ENCODE measurements at regions not wholly inside any gene's neighbourhood (a gene's known extent, or its start where the extent isn't known, plus 50 kb on each side); places are given as distances from the start of the nearest gene placed in this dataset.

DNA sequence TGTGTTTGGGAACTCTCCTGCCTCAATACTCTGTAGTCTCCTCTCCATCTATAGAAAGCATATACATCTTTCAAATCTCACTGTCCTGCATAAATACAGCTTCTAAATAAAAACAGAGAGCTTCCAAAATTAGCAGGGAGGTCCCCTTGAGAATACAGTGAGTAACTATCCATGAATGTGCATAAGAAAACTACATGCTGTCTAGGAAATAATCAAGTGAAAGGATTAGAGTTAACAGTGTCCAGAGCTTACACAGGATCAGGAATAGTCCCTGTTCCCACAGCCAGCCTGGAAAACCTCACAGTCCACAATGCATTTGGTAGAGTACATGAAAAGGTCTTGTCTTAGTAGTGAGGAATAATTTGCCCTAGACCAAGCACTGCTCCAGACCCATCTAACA, 123.0 kb upstream of the POU3F2 start:
- DNase-seq (ENCODE audit: low spot score in 2 of 2) = no peak
- TF ChIP-seq, protein P1, sequence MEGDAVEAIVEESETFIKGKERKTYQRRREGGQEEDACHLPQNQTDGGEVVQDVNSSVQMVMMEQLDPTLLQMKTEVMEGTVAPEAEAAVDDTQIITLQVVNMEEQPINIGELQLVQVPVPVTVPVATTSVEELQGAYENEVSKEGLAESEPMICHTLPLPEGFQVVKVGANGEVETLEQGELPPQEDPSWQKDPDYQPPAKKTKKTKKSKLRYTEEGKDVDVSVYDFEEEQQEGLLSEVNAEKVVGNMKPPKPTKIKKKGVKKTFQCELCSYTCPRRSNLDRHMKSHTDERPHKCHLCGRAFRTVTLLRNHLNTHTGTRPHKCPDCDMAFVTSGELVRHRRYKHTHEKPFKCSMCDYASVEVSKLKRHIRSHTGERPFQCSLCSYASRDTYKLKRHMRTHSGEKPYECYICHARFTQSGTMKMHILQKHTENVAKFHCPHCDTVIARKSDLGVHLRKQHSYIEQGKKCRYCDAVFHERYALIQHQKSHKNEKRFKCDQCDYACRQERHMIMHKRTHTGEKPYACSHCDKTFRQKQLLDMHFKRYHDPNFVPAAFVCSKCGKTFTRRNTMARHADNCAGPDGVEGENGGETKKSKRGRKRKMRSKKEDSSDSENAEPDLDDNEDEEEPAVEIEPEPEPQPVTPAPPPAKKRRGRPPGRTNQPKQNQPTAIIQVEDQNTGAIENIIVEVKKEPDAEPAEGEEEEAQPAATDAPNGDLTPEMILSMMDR (IDR thresholded peaks at IDR 0.05) = no peak
- H3K27me3 ChIP-seq = no peaks in the 10 kb centered on the region
- H3K4me3 ChIP-seq = no peak overlapping the region
- H3K36me3 ChIP-seq = no peaks in the 10 kb centered on the region
- H3K27ac ChIP-seq = no peak overlapping the region
- no peaks in the 10 kb centered on the region for H3K4me1 ChIP-seq
- H3K9me3 ChIP-seq = no peaks in the 10 kb centered on the region
- intact Hi-C loops (cut with DNase I) = no loop called here

DNA sequence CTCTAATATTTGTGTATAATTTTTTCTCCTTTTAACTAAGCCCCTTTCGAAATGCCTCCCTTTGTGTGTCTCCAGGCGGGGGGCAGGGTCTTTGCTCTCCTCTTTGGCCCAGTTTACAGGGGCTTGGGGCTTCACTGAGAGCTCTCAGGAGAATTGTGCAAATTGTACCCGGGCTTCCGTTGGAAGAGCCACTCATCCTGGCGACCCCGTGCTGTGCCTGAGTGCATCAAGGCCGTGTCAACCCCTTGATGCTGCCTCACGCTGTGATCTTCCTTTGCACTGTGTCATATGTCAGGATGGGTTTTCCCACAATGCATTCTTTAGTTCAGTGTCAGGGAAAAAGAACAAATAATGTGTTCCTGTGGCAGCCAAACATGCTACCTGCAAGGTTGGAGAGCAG, 118.0 kb upstream of the POU3F2 start:
- Histone ChIP-seq H3K36me3 (no peaks in the 10 kb centered on the region), H3K27ac (no peak overlapping the region), H3K4me1 (no peaks in the 10 kb centered on the region), H3K9me3 (no peaks in the 10 kb centered on the region), H3K4me3 (no peak overlapping the region), H3K27me3 (no peaks in the 10 kb centered on the region)
- TF ChIP-seq, protein P1 (IDR thresholded peaks at IDR 0.05) = no peak
- no peak for DNase-seq (ENCODE audit: low spot score in 2 of 2)
- intact Hi-C loops (cut with DNase I) = no loop called here

DNA sequence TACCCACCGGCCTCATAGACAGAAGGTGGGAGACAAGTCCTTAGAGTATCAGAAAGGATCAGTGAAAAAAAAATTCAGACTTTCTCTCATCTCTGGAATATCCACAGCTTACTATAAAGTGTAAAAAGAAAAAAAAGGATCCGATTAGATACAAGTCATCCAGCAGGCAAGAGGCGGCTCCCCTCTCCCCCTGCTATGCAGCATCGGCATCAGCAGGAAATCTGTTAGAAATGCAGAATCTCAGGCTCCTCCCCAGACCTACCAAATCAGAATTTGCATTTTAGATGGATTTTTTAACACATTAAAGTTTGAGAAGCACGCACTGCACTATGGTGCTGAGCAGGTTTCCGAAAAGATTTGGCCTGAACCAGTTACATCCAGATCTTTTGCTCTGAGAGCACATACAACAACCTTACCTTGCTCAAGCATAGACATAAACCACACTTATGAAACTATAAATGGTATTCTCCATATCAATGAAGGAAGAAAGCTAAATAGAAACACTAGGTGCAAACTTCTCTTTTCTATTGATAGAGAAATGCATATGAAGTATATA, 117.0 kb upstream of the POU3F2 start:
- intact Hi-C loops (cut with DNase I) = no loop called here

DNA sequence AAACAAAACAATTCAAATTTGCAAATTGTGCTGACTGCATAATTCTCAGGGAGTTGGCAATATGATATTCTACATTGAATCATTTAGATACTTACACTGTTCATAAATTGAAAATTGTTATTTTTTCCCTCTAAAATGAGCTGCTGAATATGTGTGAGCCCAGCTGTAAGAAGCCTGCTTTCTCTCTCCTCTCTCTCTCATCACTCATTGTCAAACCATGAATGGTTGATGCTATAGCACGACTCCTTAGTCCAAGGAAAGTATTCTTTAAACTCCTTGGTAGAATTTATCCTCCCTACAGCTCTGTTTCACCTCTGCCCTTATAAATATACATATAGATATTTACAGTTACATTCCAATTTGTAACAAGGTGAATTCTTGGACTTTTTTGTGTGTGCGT, 116.4 kb upstream of the POU3F2 start:
- Histone ChIP-seq H3K9me3 (no peaks in the 10 kb centered on the region), H3K36me3 (no peaks in the 10 kb centered on the region), H3K4me3 (no peak overlapping the region), H3K4me1 (no peaks in the 10 kb centered on the region), H3K27ac (no peak overlapping the region), H3K27me3 (no peaks in the 10 kb centered on the region)
- TF ChIP-seq, protein P1 (IDR thresholded peaks at IDR 0.05) = no peak
- intact Hi-C loops (cut with DNase I) = no loop called here
- no peak for DNase-seq (ENCODE audit: low spot score in 2 of 2)

More for the DNA sequence above, 117.0 kb upstream of the POU3F2 start:
- H3K4me3 ChIP-seq = no peak overlapping the region
- no peaks in the 10 kb centered on the region for H3K27me3 ChIP-seq
- H3K4me1 ChIP-seq = no peaks in the 10 kb centered on the region
- H3K27ac ChIP-seq = no peak overlapping the region
- H3K9me3 ChIP-seq = no peaks in the 10 kb centered on the region
- TF ChIP-seq, protein P1 (IDR thresholded peaks at IDR 0.05) = no peak
- no peaks in the 10 kb centered on the region for H3K36me3 ChIP-seq
- DNase-seq (ENCODE audit: low spot score in 2 of 2) = no peak

DNA sequence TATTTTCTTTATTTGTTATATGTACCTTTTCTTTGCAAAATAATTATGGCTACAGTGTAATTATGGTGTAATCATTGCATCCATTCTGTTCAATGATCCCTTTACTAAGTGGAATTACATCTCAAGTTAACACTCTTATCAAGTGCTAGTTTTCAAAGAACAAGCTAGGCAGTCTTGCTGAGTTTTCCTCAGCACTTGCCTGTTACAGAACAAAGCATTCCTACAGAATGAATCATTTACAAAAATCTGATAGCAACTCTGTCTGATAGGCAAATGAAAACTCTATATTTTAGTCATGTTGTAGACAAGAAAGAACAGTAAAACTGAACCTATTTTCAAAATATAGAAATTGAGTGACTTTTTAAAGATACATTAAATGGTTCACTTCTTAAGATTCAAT, 109.8 kb upstream of the POU3F2 start:
- no peak for DNase-seq (ENCODE audit: low spot score in 2 of 2)
- intact Hi-C loops (cut with DNase I) = no loop called here

More for the DNA sequence above, 109.8 kb upstream of the POU3F2 start:
- TF ChIP-seq, protein P1 (IDR thresholded peaks at IDR 0.05) = no peak
- Histone ChIP-seq H3K4me1 (no peaks in the 10 kb centered on the region), H3K36me3 (no peaks in the 10 kb centered on the region), H3K27ac (no peak overlapping the region), H3K9me3 (no peaks in the 10 kb centered on the region), H3K4me3 (no peak overlapping the region), H3K27me3 (no peaks in the 10 kb centered on the region)
